Ishikawa (cell line): ENCODE measurements at regions not wholly inside any gene's neighbourhood (a gene's known extent, or its start where the extent isn't known, plus 50 kb on each side); places are given as distances from the start of the nearest gene placed in this dataset.

Experiments
- CEBPB ChIP-seq: IDR thresholded peaks from 2 replicates; pipeline ENCODE4 v1.6.1; 2012
- CREB1 ChIP-seq: IDR thresholded peaks from 2 replicates; pipeline ENCODE4 v1.6.1; 2012; ENCODE audit warnings: low read depth
- EGR1 ChIP-seq: IDR thresholded peaks from 2 replicates; pipeline ENCODE4 v1.6.1; 2012
- EP300 ChIP-seq: IDR thresholded peaks from 2 replicates; pipeline ENCODE4 v1.6.1; 2012; ENCODE audit warnings: borderline replicate concordance
- FOXM1 ChIP-seq: IDR thresholded peaks from 2 replicates; pipeline ENCODE4 v1.6.1; 2012; ENCODE audit warnings: low read depth, borderline replicate concordance
- MAX ChIP-seq: IDR thresholded peaks from 2 replicates; pipeline ENCODE4 v1.6.1; 2012
- NFIC ChIP-seq: IDR thresholded peaks from 2 replicates; pipeline ENCODE4 v1.6.1; 2012
- RAD21 ChIP-seq: IDR thresholded peaks from 2 replicates; pipeline ENCODE4 v1.6.1; 2012; ENCODE audit warnings: low read depth
- REST ChIP-seq: IDR thresholded peaks from 2 replicates; pipeline ENCODE4 v1.6.1; 2012; ENCODE audit warnings: low read depth, mild to moderate bottlenecking
- TAF1 ChIP-seq: IDR thresholded peaks from 2 replicates; pipeline ENCODE4 v1.6.1; 2012; ENCODE audit warnings: low read depth, mild to moderate bottlenecking
- TCF12 ChIP-seq: IDR thresholded peaks from 2 replicates; pipeline ENCODE4 v1.6.1; 2012; ENCODE audit warnings: low read depth
- USF1 ChIP-seq: IDR thresholded peaks from 2 replicates; pipeline ENCODE4 v1.6.1; 2012
- YY1 ChIP-seq: IDR thresholded peaks from 2 replicates; pipeline ENCODE4 v1.6.1; 2012; ENCODE audit warnings: low read depth
- ZBTB7A ChIP-seq: IDR thresholded peaks from 2 replicates; pipeline ENCODE4 v1.6.1; 2012; ENCODE audit warnings: low read depth

- TF ChIP-seq YY1 (no peak), TAF1 (no peak), EP300 (no peak), USF1 (no peak), MAX (no peak), NFIC (no peak), RAD21 (no peak), EGR1 (no peak), FOXM1 (no peak), REST (no peak), ZBTB7A (no peak), CEBPB (no peak), TCF12 (no peak), CREB1 (no peak)
Observed at GRCh38 chr2:123179526-123179925, 845.6 kb upstream of the CNTNAP5 start.
